Thoracic aorta (tissue), 2 donors: ENCODE measurements at regions not wholly inside any gene's neighbourhood (a gene's known extent, or its start where the extent isn't known, plus 50 kb on each side); places are given as distances from the start of the nearest gene placed in this dataset.
A peak's percentile ranks its signal among the peaks of the same experiment; 100 is the strongest.

Experiments used
- ATAC-seq: fragments of 150-250 bp; one replicate; pipeline ENCODE4 v1.8.0; 2017; ENCODE audit warnings: low read depth; ENCODE audit not compliant: insufficient number of reproducible peaks, low FRiP score
- DNase-seq: peaks from one replicate; pipeline ENCODE4 v3.0.0-alpha.2; 2020; ENCODE audit warnings: low spot score
- H3K27ac ChIP-seq, 2 donors: fragments of 200-600 bp; sonication (generic); 1 replicate in 1 of 2; 2 replicates in 1 of 2; pipeline ENCODE4 v1.5.1; 2016; ENCODE audit warnings: mild to moderate bottlenecking in 2 of 2, moderate library complexity in 2 of 2
- H3K27me3 ChIP-seq: fragments of 200-600 bp; sonication (generic); replicated peaks from 2 replicates; pipeline ENCODE4 v1.6.0; 2016; ENCODE audit warnings: mild to moderate bottlenecking; ENCODE audit not compliant: insufficient read depth
- H3K36me3 ChIP-seq: fragments of 200-600 bp; sonication (generic); one replicate; pipeline ENCODE4 v1.5.1; 2016
- H3K4me1 ChIP-seq, 2 donors: fragments of 200-600 bp; sonication (generic); 1 replicate in 1 of 2; 2 replicates in 1 of 2; pipeline versions ENCODE4 v1.5.1 to v1.6.0; 2016; ENCODE audit warnings: low read depth in 2 of 2, mild to moderate bottlenecking in 1 of 2; ENCODE audit not compliant: control insufficient read depth in 1 of 2
- H3K4me3 ChIP-seq: fragments of 200-600 bp; sonication (generic); 2 replicates; pipeline ENCODE4 v1.5.1; 2016; ENCODE audit warnings: mild to moderate bottlenecking
- H3K9me3 ChIP-seq: fragments of 200-600 bp; sonication (generic); 2 replicates; pipeline ENCODE4 v1.5.1; 2016
- CTCF ChIP-seq: fragments of 200-600 bp; sonication (generic); IDR thresholded peaks from one replicate; pipeline ENCODE4 v1.5.1; 2019; ENCODE audit warnings: antibody characterized with exemption

- ATAC-seq = peak; percentile 73
- Histone ChIP-seq H3K27ac (peak overlapping the region; percentile 30 to 70), H3K4me1 (peaks cover 12 to 25% of the 10 kb centered on the region in 2 donors), H3K36me3 (no peaks in the 10 kb centered on the region), H3K27me3 (no peaks in the 10 kb centered on the region), H3K4me3 (peak overlapping the region; percentile 43), H3K9me3 (peaks cover 17% of the 10 kb centered on the region)
- no peak for TF ChIP-seq CTCF
- no peak for DNase-seq
These were observed 1163.6 kb upstream of the CITED2 start for GRCh38 chr6:140537834-140538705.

- Histone ChIP-seq H3K4me3 (peak overlapping the region; percentile 43), H3K36me3 (no peaks in the 10 kb centered on the region), H3K27me3 (no peaks in the 10 kb centered on the region), H3K4me1 (peaks cover 12 to 23% of the 10 kb centered on the region in 2 donors), H3K9me3 (peaks cover 17% of the 10 kb centered on the region), H3K27ac (peak overlapping the region; percentile 30 to 70)
- ATAC-seq = no peak
- no peak for DNase-seq
- no peak for TF ChIP-seq CTCF
These were observed 1162.8 kb upstream of the CITED2 start for GRCh38 chr6:140537211-140537610.

- no peaks in the 10 kb centered on the region for H3K36me3 ChIP-seq
- peaks cover 17% of the 10 kb centered on the region for H3K9me3 ChIP-seq
- H3K4me1 ChIP-seq = peaks cover 12 to 19% of the 10 kb centered on the region in 2 donors
- TF ChIP-seq CTCF = no peak
- ATAC-seq (no peak), DNase-seq (no peak)
- no peak overlapping the region for H3K4me3 ChIP-seq
- no peaks in the 10 kb centered on the region for H3K27me3 ChIP-seq
- H3K27ac ChIP-seq = no peak overlapping the region
These were observed 1161.1 kb upstream of the CITED2 start for GRCh38 chr6:140535511-140535910.

- Histone ChIP-seq H3K27ac (no peak overlapping the region), H3K4me1 (peaks cover 9 to 14% of the 10 kb centered on the region in 2 donors), H3K9me3 (peaks cover 17% of the 10 kb centered on the region), H3K36me3 (no peaks in the 10 kb centered on the region), H3K4me3 (no peak overlapping the region), H3K27me3 (no peaks in the 10 kb centered on the region)
- DNase-seq (no peak), ATAC-seq (no peak)
- no peak for TF ChIP-seq CTCF
These were observed 1159.1 kb upstream of the CITED2 start for GRCh38 chr6:140533526-140533925.

GRCh38 chr6:140504776-140505175 lies 1130.3 kb upstream of the CITED2 start:
- DNase-seq (no peak), ATAC-seq (no peak)
- no peaks in the 10 kb centered on the region for H3K36me3 ChIP-seq
- no peaks in the 10 kb centered on the region for H3K4me1 ChIP-seq
- TF ChIP-seq CTCF = no peak
- H3K27ac ChIP-seq = no peak overlapping the region
- H3K27me3 ChIP-seq = no peaks in the 10 kb centered on the region
- no peak overlapping the region for H3K4me3 ChIP-seq
- H3K9me3 ChIP-seq = no peaks in the 10 kb centered on the region
